Testis (tissue), 2 donors: ENCODE measurements at regions not wholly inside any gene's neighbourhood (a gene's known extent, or its start where the extent isn't known, plus 50 kb on each side); places are given as distances from the start of the nearest gene placed in this dataset.

ENCODE experiments used
- DNase-seq: peaks from one replicate; pipeline ENCODE4 v3.0.0-alpha.2; 2019
- H3K27ac ChIP-seq, 2 donors: fragments of 200-600 bp; sonication (generic); one replicate each; pipeline ENCODE4 v1.5.1; 2019
- H3K27me3 ChIP-seq: fragments of 200-600 bp; sonication (generic); one replicate; pipeline ENCODE4 v1.5.1; 2019
- H3K36me3 ChIP-seq: fragments of 200-600 bp; sonication (generic); one replicate; pipeline ENCODE4 v1.5.1; 2017; ENCODE audit warnings: low read depth; ENCODE audit errors: missing control alignments
- H3K4me1 ChIP-seq: fragments of 200-600 bp; sonication (generic); one replicate; pipeline ENCODE4 v1.5.1; 2019
- H3K4me3 ChIP-seq, 2 donors: fragments of 200-600 bp; sonication (generic); one replicate each; pipeline ENCODE4 v1.5.1; 2017 to 2019
- H3K9me3 ChIP-seq: fragments of 200-600 bp; sonication (generic); one replicate; pipeline ENCODE4 v1.5.1; 2017
- CTCF ChIP-seq, 3 experiments: fragments of 450-650 bp in 2 of 3; fragments of 200-600 bp in 1 of 3; sonication (generic) in 1 of 3; IDR thresholded peaks; one replicate each; pipeline ENCODE4 v1.5.1; 2016 to 2019; ENCODE audit warnings: antibody characterized with exemption in 3 of 3, mild to moderate bottlenecking in 2 of 3, moderate library complexity in 1 of 3
- POLR2A ChIP-seq: fragments of 450-650 bp; IDR thresholded peaks from one replicate; pipeline ENCODE4 v1.6.1; 2017; ENCODE audit warnings: antibody characterized with exemption, mild to moderate bottlenecking, moderate library complexity
- WGBS, 2 donors: methylation state at CpG; one replicate each; pipeline ENCODE4 v1.1.5; 2018; 5-methylcytosine and 5-hydroxymethylcytosine counted together
- intact Hi-C: fragments of 100-400 bp; cut with DNase I; formaldehyde crosslinking; loops from one replicate; pipeline ENCODE4 v1.15.1; 2023; ENCODE audit warnings: low total_unique reads

- H3K27me3 ChIP-seq = no peaks in the 10 kb centered on the region
- H3K9me3 ChIP-seq = no peaks in the 10 kb centered on the region
- H3K4me1 ChIP-seq = peaks cover 8% of the 10 kb centered on the region
- TF ChIP-seq CTCF (IDR thresholded peaks at IDR 0.05) (no peak), POLR2A (no peak)
- no peak overlapping the region for H3K27ac ChIP-seq
- no peak for DNase-seq
- intact Hi-C loops = no loop called here
- no peak overlapping the region for H3K4me3 ChIP-seq
- 93 to 95% methylated on average over 13 to 18 of the region's 18 CpGs for WGBS, 2 donors
- H3K36me3 ChIP-seq = no peaks in the 10 kb centered on the region
These were observed 102.8 kb upstream of the ZNF469 start for GRCh38 chr16:88279998-88280397.

DNA sequence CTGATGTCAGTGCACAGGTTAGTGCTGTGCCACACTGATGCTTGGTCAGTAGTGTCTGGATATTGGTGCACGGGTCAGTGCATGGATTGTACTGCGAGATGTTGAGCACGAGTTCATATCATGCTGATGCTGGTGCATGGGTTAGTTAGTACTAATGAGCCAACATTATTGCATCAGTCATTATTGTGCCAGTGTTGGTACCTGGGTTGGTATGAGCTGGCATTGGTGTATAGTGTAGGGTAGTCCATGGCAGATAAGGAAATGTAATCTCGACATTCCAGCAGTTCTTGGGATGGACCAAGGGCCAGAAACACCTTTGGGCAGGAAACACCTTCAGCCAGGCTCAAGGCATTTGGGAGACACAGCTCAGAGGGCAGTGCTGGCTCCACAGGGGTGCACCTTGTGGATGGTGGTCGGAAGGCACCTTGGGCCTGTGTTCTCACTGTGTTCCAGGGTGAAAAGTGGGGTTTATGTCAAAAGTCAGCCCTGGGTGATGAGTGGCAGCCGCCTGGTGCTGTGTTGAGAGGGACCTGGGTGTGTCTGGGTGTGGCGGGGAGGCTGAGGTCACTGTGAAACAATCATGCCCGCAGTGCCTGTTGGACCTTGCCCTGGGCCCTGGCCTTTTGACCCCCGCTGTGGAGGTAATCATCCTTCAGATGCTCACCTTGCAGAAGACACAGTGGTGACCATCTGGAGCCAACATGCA lies 100.7 kb upstream of the ZNF469 start:
- no peaks in the 10 kb centered on the region for H3K36me3 ChIP-seq
- no peak for DNase-seq
- peaks cover 8% of the 10 kb centered on the region for H3K4me1 ChIP-seq
- H3K4me3 ChIP-seq = no peak overlapping the region
- WGBS, 2 donors = 66 to 78% methylated on average over 5 to 9 of the region's 9 CpGs
- TF ChIP-seq CTCF (IDR thresholded peaks at IDR 0.05) (no peak), POLR2A (no peak)
- H3K27me3 ChIP-seq = no peaks in the 10 kb centered on the region
- no peak overlapping the region for H3K27ac ChIP-seq
- no peaks in the 10 kb centered on the region for H3K9me3 ChIP-seq
- intact Hi-C loops = no loop called here

GRCh38 chr16:88282564-88283395 lies 100.0 kb upstream of the ZNF469 start:
- intact Hi-C loops = no loop called here
- TF ChIP-seq CTCF (IDR thresholded peaks at IDR 0.05) (no peak), POLR2A (no peak)
- 39 to 52% methylated on average over 20 to 21 of the region's 21 CpGs for WGBS, 2 donors
- no peaks in the 10 kb centered on the region for H3K27me3 ChIP-seq
- no peaks in the 10 kb centered on the region for H3K9me3 ChIP-seq
- no peak overlapping the region for H3K27ac ChIP-seq
- no peak overlapping the region for H3K4me3 ChIP-seq
- peaks cover 8% of the 10 kb centered on the region for H3K4me1 ChIP-seq
- H3K36me3 ChIP-seq = no peaks in the 10 kb centered on the region
- DNase-seq = no peak

DNA sequence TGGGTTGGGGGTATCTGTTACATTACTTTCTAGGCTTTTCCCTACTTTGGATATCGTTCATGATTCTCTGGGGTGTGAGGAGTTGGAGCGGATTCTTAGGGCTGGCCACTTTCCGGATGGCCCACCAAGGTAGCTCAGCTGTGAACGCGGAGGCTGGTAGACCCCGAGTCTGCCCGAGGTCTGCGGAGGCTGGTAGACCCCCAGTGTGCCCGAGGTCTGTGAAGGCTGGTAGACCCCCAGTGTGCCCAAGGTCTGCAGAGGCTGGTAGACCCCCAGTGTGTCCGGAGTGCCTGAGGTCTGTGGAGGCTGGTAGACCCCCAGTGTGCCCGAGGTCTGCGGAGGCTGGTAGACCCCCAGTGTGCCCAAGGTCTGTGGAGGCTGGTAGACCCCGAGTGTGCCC lies 99.2 kb upstream of the ZNF469 start:
- 92 to 96% methylated on average over 8 to 11 of the region's 13 CpGs for WGBS, 2 donors
- no peak for TF ChIP-seq POLR2A
- no peak for TF ChIP-seq CTCF (IDR thresholded peaks at IDR 0.05)
- H3K4me1 ChIP-seq = peaks cover 8% of the 10 kb centered on the region
- no peaks in the 10 kb centered on the region for H3K36me3 ChIP-seq
- intact Hi-C loops = no loop called here
- no peak for DNase-seq
- no peaks in the 10 kb centered on the region for H3K9me3 ChIP-seq
- H3K27ac ChIP-seq = no peak overlapping the region
- no peak overlapping the region for H3K4me3 ChIP-seq
- no peaks in the 10 kb centered on the region for H3K27me3 ChIP-seq
